ENCODE measurements at regions not wholly inside any gene's neighbourhood (a gene's known extent, or its start where the extent isn't known, plus 50 kb on each side); places are given as distances from the start of the nearest gene placed in this dataset.

DNA sequence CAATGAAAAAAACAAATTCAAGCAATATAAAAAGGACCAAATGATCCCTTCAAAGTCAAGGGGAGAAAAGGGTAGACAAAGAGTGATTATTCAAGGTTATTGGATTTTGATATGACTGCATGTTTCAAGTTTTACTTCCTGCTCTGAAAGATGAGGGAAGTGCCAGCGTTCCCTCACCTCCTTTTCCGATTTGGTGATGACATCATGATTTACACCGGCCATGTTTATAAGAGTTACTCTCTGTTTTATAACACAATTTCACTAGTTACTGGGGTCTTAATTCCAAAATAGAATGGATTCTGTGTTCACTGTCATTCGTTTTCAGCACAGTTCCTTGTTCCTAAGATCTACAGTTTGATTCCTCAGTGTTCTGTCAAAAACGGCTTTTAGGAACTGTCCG lies 60.5 kb upstream of the CPXM2 start:
- no peak for DNase-seq (ENCODE audit: low spot score)
- in situ Hi-C loops (cut with HindIII; ENCODE audit: low sequenced_read_pairs): no loop called here

DNA sequence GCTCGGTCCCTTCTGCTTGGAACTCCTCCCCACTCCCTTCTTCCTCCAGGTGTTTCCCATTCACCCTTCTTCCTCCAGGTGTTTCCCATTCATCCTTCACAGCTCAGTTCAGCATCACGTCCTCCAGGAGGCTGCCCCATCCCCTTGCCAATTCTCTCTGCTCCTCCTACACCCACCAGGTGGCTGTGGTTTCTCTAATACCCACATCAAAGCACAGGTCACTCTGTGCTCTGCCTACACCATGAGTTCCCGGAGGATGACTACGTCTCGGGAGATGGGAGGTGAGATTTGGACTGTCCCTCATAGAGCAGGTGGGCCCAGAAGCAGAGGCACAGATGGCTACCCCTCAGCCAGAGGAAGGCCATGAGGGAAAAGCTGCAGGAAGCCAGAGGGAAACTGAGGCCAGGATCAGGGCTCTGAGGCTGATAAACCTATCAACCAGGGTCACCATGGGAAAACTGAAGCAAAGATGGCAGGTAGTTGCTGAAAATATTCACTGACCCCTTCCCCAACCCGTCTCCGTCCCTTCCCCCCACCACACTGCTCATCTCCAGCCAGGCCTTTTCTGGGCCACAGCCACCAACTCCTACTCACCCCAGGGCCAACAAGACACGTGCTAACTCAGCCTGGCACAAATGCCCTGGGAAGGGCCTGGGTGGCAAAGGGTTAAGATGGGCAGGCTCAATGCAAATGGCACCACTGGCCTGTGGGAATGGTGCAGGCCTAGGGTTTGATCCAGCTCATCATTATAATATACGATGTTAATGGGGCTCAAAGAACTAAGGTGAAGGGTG lies 56.6 kb upstream of the CPXM2 start:
- in situ Hi-C loops (cut with HindIII; ENCODE audit: low sequenced_read_pairs): no loop called here

GRCh38 chr10:123945325-123945920 lies 53.8 kb upstream of the CPXM2 start:
- in situ Hi-C loops (cut with HindIII; ENCODE audit: low sequenced_read_pairs): no loop called here

More for the DNA sequence above, 56.6 kb upstream of the CPXM2 start:
- no peak for DNase-seq (ENCODE audit: low spot score)

GRCh38 chr10:123944661-123945060 lies 53.1 kb upstream of the CPXM2 start:
- DNase-seq (ENCODE audit: low spot score): no peak
- in situ Hi-C loops (cut with HindIII; ENCODE audit: low sequenced_read_pairs): no loop called here

More at GRCh38 chr10:123945325-123945920, 53.8 kb upstream of the CPXM2 start:
- peak; percentile 3 for DNase-seq (ENCODE audit: low spot score)

DNA sequence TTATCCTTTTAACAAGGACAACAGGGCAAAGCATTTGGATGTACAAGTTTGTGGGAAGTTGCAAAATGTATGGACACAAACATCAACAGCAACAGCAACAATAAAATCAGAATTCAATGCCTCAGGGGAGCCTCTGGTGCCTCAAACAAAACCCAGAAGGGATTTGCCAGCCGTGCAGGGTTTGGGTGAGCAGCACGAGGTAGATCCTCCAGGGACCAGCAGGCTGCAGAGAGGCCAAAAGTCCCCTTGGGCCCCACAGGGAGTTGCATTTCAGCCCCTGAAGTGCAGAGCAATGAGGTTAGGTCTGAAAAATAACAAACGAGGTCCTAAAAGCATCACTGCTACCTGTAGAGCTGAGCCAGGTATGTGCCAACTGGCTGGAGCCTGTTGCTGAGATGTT lies 51.7 kb upstream of the CPXM2 start:
- no peak for DNase-seq (ENCODE audit: low spot score)
- in situ Hi-C loops (cut with HindIII; ENCODE audit: low sequenced_read_pairs): no loop called here

- in situ Hi-C loops (cut with HindIII; ENCODE audit: low sequenced_read_pairs): no loop called here
- DNase-seq (ENCODE audit: low spot score): no peak
Measured at GRCh38 chr10:123942114-123942861, 50.7 kb upstream of the CPXM2 start.

Data from G401 (cell line).